Upper lobe of left lung (tissue), 4 donors: ENCODE measurements at regions not wholly inside any gene's neighbourhood (a gene's known extent, or its start where the extent isn't known, plus 50 kb on each side); places are given as distances from the start of the nearest gene placed in this dataset.

ENCODE experiments used
- EP300 ChIP-seq, 4 donors: sonication (generic); formaldehyde crosslinking; IDR thresholded peaks; one replicate each; pipeline ENCODE4 v1.5.1; 2017; ENCODE audit warnings: antibody characterized with exemption in 4 of 4, control low read depth in 2 of 4
- POLR2AphosphoS5 ChIP-seq, 2 donors: sonication (generic); formaldehyde crosslinking; IDR thresholded peaks; one replicate each; pipeline ENCODE4 v1.5.1; 2017; ENCODE audit warnings: antibody characterized with exemption in 2 of 2
- TF ChIP-seq, protein P1 (sequence below), 6 experiments: fragments of 450-650 bp in 4 of 6; fragments of 200-600 bp in 2 of 6; sonication (generic) in 2 of 6; IDR thresholded peaks; one replicate each; pipeline ENCODE4 v1.5.1; 2016 to 2019; ENCODE audit warnings: antibody characterized with exemption in 6 of 6

DNA sequence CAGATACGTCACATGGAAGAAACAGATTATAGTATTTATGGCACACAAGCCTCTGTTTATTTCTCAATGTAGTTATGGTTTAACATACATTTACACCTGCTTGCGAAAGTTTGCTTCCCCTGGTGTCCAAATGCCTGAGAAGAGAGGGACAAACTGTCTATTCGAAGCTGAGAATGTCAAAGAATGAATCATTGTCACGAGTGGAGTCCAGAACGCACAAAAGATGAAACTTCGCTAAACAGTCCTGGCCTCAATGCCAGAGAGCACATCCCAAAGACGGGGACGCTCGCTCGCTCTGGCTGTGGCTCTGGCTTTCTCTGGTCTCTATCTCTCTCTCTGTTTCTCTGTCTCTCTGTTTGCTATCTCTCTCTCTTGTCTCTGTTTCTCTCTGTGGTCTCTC, 298.8 kb downstream of the FOXL1 start:
- TF ChIP-seq, protein P1, sequence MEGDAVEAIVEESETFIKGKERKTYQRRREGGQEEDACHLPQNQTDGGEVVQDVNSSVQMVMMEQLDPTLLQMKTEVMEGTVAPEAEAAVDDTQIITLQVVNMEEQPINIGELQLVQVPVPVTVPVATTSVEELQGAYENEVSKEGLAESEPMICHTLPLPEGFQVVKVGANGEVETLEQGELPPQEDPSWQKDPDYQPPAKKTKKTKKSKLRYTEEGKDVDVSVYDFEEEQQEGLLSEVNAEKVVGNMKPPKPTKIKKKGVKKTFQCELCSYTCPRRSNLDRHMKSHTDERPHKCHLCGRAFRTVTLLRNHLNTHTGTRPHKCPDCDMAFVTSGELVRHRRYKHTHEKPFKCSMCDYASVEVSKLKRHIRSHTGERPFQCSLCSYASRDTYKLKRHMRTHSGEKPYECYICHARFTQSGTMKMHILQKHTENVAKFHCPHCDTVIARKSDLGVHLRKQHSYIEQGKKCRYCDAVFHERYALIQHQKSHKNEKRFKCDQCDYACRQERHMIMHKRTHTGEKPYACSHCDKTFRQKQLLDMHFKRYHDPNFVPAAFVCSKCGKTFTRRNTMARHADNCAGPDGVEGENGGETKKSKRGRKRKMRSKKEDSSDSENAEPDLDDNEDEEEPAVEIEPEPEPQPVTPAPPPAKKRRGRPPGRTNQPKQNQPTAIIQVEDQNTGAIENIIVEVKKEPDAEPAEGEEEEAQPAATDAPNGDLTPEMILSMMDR (IDR thresholded peaks at IDR 0.05), result no peak
- TF ChIP-seq EP300 (IDR thresholded peaks at IDR 0.05), result no peak
- TF ChIP-seq POLR2AphosphoS5 (IDR thresholded peaks at IDR 0.05), result no peak
